ENCODE measurements at regions not wholly inside any gene's neighbourhood (a gene's known extent, or its start where the extent isn't known, plus 50 kb on each side); places are given as distances from the start of the nearest gene placed in this dataset.

GRCh38 chr11:81365496-81365895, 1368.2 kb downstream of the FAM181B start:
- no peaks in the 10 kb centered on the region for H3K4me1 ChIP-seq (replicated peaks in 1 of 4; ENCODE audit: control insufficient read depth in 3 of 4, insufficient read depth in 4 of 4, low read length in 3 of 4)
- no peak overlapping the region for H4K8ac ChIP-seq (ENCODE audit: extremely low read depth, insufficient read depth, low read length)
- no peak overlapping the region for H3K27ac ChIP-seq (ENCODE audit: low read depth, low read length)
- no peak overlapping the region for H3K14ac ChIP-seq (ENCODE audit: insufficient read length)
- H3K56ac ChIP-seq (replicated peaks; ENCODE audit: insufficient read length, low read depth, low read length): no peak overlapping the region
- H2AFZ ChIP-seq (ENCODE audit: low read length): no peak overlapping the region
- no peak overlapping the region for H2BK12ac ChIP-seq (ENCODE audit: low read depth, low read length)
- no peak overlapping the region for H3K23ac ChIP-seq (ENCODE audit: insufficient read length)
- no peak overlapping the region for H2BK15ac ChIP-seq (ENCODE audit: low read length)
- FAIRE-seq (no peak), DNase-seq (ENCODE audit: low read depth in 1 of 2, low spot score in 2 of 2) (no peak)
- ChIA-PET CTCF (ENCODE audit: partially characterized antibody) (no interaction called here), POLR2A (ENCODE audit: partially characterized antibody) (no interaction called here)
- H3K18ac ChIP-seq (ENCODE audit: extremely low read depth, low read length): no peak overlapping the region
- 98% methylated on average over 4 of the region's 4 CpGs; no CpG with 5 or more reads in 1 of the 2 experiments for WGBS, 2 experiments (ENCODE audit: extremely low coverage in 1 of 2, insufficient coverage in 1 of 2, insufficient read length in 1 of 2, insufficient replicate concordance in 2 of 2, low coverage in 1 of 2, low lambda C conversion rate in 2 of 2, missing lambda C conversion rate in 1 of 2)
- no peak overlapping the region for H3K4me3 ChIP-seq (ENCODE audit: extremely low read depth in 1 of 4, insufficient read depth in 2 of 4, low read depth in 3 of 4, low read length in 4 of 4)
- no peak overlapping the region for H4K91ac ChIP-seq (replicated peaks; ENCODE audit: insufficient read length, low read length)
- H3K27me3 ChIP-seq (replicated peaks in 1 of 4; ENCODE audit: control insufficient read depth in 3 of 4, extremely low read depth in 1 of 4, insufficient read depth in 3 of 4, low read length in 3 of 4): no peaks in the 10 kb centered on the region
- no peaks in the 10 kb centered on the region for H3K79me2 ChIP-seq (ENCODE audit: control insufficient read depth in 1 of 2, insufficient read depth in 2 of 2, low read length in 2 of 2)
- H3K36me3 ChIP-seq (ENCODE audit: control insufficient read depth in 2 of 4, insufficient read depth in 4 of 4, low read length in 3 of 4): no peaks in the 10 kb centered on the region
- H3K9ac ChIP-seq (replicated peaks in 1 of 4; ENCODE audit: extremely low read depth in 1 of 4, low read depth in 3 of 4, low read length in 3 of 4): no peak overlapping the region
- no peak overlapping the region for H2BK20ac ChIP-seq (ENCODE audit: low read length)
- no peaks in the 10 kb centered on the region for H4K20me1 ChIP-seq (replicated peaks in 1 of 2; ENCODE audit: control insufficient read depth in 1 of 2, insufficient read depth in 2 of 2, low read length in 2 of 2)
- H2BK120ac ChIP-seq (replicated peaks; ENCODE audit: low read depth, low read length): no peak overlapping the region
- no peak overlapping the region for H4K5ac ChIP-seq (ENCODE audit: insufficient read length, low read depth, low read length)
- no peak overlapping the region for H3K4me2 ChIP-seq (ENCODE audit: insufficient read depth in 1 of 2, low read depth in 2 of 2, low read length in 2 of 2)
- H3K4ac ChIP-seq (replicated peaks; ENCODE audit: insufficient read length, low read depth, low read length): no peak overlapping the region
- H2AK5ac ChIP-seq (ENCODE audit: low read depth, low read length): no peak overlapping the region
- H2BK5ac ChIP-seq (ENCODE audit: low read depth, low read length): no peak overlapping the region
- no peak for TF ChIP-seq CBX8 (IDR thresholded peaks at IDR 0.05; ENCODE audit: borderline replicate concordance, low read depth, low read length)
- no peak for TF ChIP-seq MAFK (IDR thresholded peaks at IDR 0.05; ENCODE audit: low read depth, low read length)
- TF ChIP-seq SUZ12 (IDR thresholded peaks at IDR 0.05; ENCODE audit: low read length): no peak
- no peak for TF ChIP-seq MAX (IDR thresholded peaks at IDR 0.05)
- TF ChIP-seq POU5F1 (IDR thresholded peaks at IDR 0.05; ENCODE audit: low read depth, low read length): no peak
- TF ChIP-seq RNF2 (IDR thresholded peaks at IDR 0.05; ENCODE audit: borderline replicate concordance, low read depth, low read length, missing control alignments, poor library complexity, severe bottlenecking): no peak
- TF ChIP-seq SP1 (IDR thresholded peaks at IDR 0.05; ENCODE audit: low read depth, low read length): no peak
- TF ChIP-seq SIRT6 (IDR thresholded peaks at IDR 0.05; ENCODE audit: low read length): no peak
- TF ChIP-seq HDAC2 (IDR thresholded peaks at IDR 0.05; ENCODE audit: borderline replicate concordance in 1 of 2, low read depth in 2 of 2, low read length in 2 of 2): no peak
- no peaks in the 10 kb centered on the region for H3K79me1 ChIP-seq (ENCODE audit: low read depth, low read length)
- peaks cover 0 to 3% of the 10 kb centered on the region in 2 experiments; a peak in 1 of 4 replicates for H3K9me3 ChIP-seq (ENCODE audit: insufficient read depth in 2 of 2, low read depth in 1 of 2, low read length in 1 of 2)
- H3K23me2 ChIP-seq (ENCODE audit: low read depth, low read length): no peaks in the 10 kb centered on the region

Measured in H1 (cell line).